Fibroblast of lung (primary cell): ENCODE measurements at regions not wholly inside any gene's neighbourhood (a gene's known extent, or its start where the extent isn't known, plus 50 kb on each side); places are given as distances from the start of the nearest gene placed in this dataset.

Experiments used
- DNase-seq, 2 donors: peaks; one replicate each; pipeline versions ENCODE4 v3.0.0 to v3.0.0-alpha.2; 2010; ENCODE audit warnings: low read depth in 2 of 2
- H2AFZ ChIP-seq: 2 replicates; pipeline ENCODE4 v1.5.1; 2012; ENCODE audit warnings: low read length, control low read depth, inconsistent platforms
- H3K27ac ChIP-seq: 2 replicates; pipeline ENCODE4 v1.5.1; 2011; ENCODE audit warnings: low read length, control low read depth; ENCODE audit not compliant: insufficient read depth
- H3K27me3 ChIP-seq: 2 replicates; pipeline ENCODE4 v1.5.1; 2011; ENCODE audit warnings: mild to moderate bottlenecking, low read length; ENCODE audit not compliant: control insufficient read depth, insufficient read depth
- H3K36me3 ChIP-seq: 2 replicates; pipeline ENCODE4 v1.5.1; 2011; ENCODE audit warnings: low read length; ENCODE audit not compliant: control insufficient read depth, insufficient read depth
- H3K4me1 ChIP-seq: 2 replicates; pipeline ENCODE4 v1.5.1; 2011; ENCODE audit warnings: low read length; ENCODE audit not compliant: control insufficient read depth, insufficient read depth; ENCODE audit errors: extremely low read depth
- H3K4me2 ChIP-seq: 2 replicates; pipeline ENCODE4 v1.5.1; 2011; ENCODE audit warnings: low read length, control low read depth; ENCODE audit not compliant: insufficient read depth; ENCODE audit errors: extremely low read depth
- H3K4me3 ChIP-seq, 4 experiments: fragments of 200-600 bp in 1 of 4; sonication (generic) in 1 of 4; replicated peaks in 1 of 4; 2 replicates each; pipeline ENCODE4 v1.5.1; 2011 to 2016; ENCODE audit warnings: low read length in 4 of 4, low read depth in 3 of 4, mild to moderate bottlenecking in 3 of 4, control low read depth in 2 of 4, inconsistent platforms in 1 of 4, mixed read lengths in 1 of 4; ENCODE audit not compliant: insufficient read depth in 1 of 4; ENCODE audit errors: control extremely low read depth in 1 of 4
- H3K79me2 ChIP-seq: 2 replicates; pipeline ENCODE4 v1.5.1; 2012; ENCODE audit warnings: mild to moderate bottlenecking, low read length, inconsistent platforms; ENCODE audit not compliant: control insufficient read depth, insufficient read depth
- H3K9ac ChIP-seq: 2 replicates; pipeline ENCODE4 v1.5.1; 2011; ENCODE audit warnings: mild to moderate bottlenecking, low read length, control low read depth; ENCODE audit not compliant: insufficient read depth
- H3K9me3 ChIP-seq: 2 replicates; pipeline ENCODE4 v1.5.1; 2012; ENCODE audit warnings: low read depth, low read length; ENCODE audit not compliant: control insufficient read depth, insufficient read depth
- H4K20me1 ChIP-seq: 2 replicates; pipeline ENCODE4 v1.5.1; 2011; ENCODE audit warnings: low read length; ENCODE audit not compliant: control insufficient read depth, insufficient read depth; ENCODE audit errors: extremely low read depth
- CTCF ChIP-seq, 2 donors: IDR thresholded peaks in 1 of 2; conservative IDR thresholded peaks in 1 of 2; 1 replicate in 1 of 2; 2 replicates in 1 of 2; pipeline ENCODE4 v1.5.1; 2011 to 2012; ENCODE audit warnings: low read length in 2 of 2, control low read depth in 1 of 2, inconsistent platforms in 1 of 2, low read depth in 1 of 2, mild to moderate bottlenecking in 1 of 2
- EZH2 ChIP-seq: IDR thresholded peaks from 2 replicates; pipeline ENCODE4 v1.5.1; 2012; ENCODE audit warnings: low read length, control low read depth, mild to moderate bottlenecking; ENCODE audit errors: missing control alignments

- no peaks in the 10 kb centered on the region for H3K9me3 ChIP-seq
- H3K36me3 ChIP-seq: no peaks in the 10 kb centered on the region
- H4K20me1 ChIP-seq: no peaks in the 10 kb centered on the region
- H2AFZ ChIP-seq: no peak overlapping the region
- no peak overlapping the region for H3K9ac ChIP-seq
- DNase-seq: no peak
- no peak overlapping the region for H3K27ac ChIP-seq
- H3K4me2 ChIP-seq: no peak overlapping the region
- H3K4me3 ChIP-seq: no peak overlapping the region
- TF ChIP-seq CTCF (conservative IDR thresholded peaks at IDR 0.05 in 1 of 2, IDR thresholded peaks at IDR 0.05 in 1 of 2; ENCODE audit: low read depth in 1 of 2, low read length in 2 of 2) (no peak), EZH2 (no peak)
- H3K4me1 ChIP-seq: no peaks in the 10 kb centered on the region
- no peaks in the 10 kb centered on the region for H3K27me3 ChIP-seq
- H3K79me2 ChIP-seq: no peaks in the 10 kb centered on the region
Measured at GRCh38 chr11:91823252-91823830, 401.3 kb upstream of the FAT3 start.

- Histone ChIP-seq H3K4me2 (no peak overlapping the region), H4K20me1 (no peaks in the 10 kb centered on the region), H3K4me3 (no peak overlapping the region), H3K9me3 (no peaks in the 10 kb centered on the region), H3K79me2 (no peaks in the 10 kb centered on the region), H3K27me3 (no peaks in the 10 kb centered on the region), H3K36me3 (no peaks in the 10 kb centered on the region), H3K4me1 (no peaks in the 10 kb centered on the region), H3K9ac (no peak overlapping the region), H2AFZ (no peak overlapping the region), H3K27ac (no peak overlapping the region)
- no peak for TF ChIP-seq EZH2
- TF ChIP-seq CTCF (conservative IDR thresholded peaks at IDR 0.05 in 1 of 2, IDR thresholded peaks at IDR 0.05 in 1 of 2; ENCODE audit: low read depth in 1 of 2, low read length in 2 of 2): no peak
- DNase-seq: no peak
Measured at GRCh38 chr11:91822805-91823204, 401.8 kb upstream of the FAT3 start.

GRCh38 chr11:91820709-91821108, 403.9 kb upstream of the FAT3 start:
- TF ChIP-seq EZH2 (no peak), CTCF (conservative IDR thresholded peaks at IDR 0.05 in 1 of 2, IDR thresholded peaks at IDR 0.05 in 1 of 2; ENCODE audit: low read depth in 1 of 2, low read length in 2 of 2) (no peak)
- no peaks in the 10 kb centered on the region for H3K9me3 ChIP-seq

More at GRCh38 chr11:91820709-91821108, 403.9 kb upstream of the FAT3 start:
- Histone ChIP-seq H3K36me3 (no peaks in the 10 kb centered on the region), H4K20me1 (no peaks in the 10 kb centered on the region), H3K4me2 (no peak overlapping the region), H3K4me1 (no peaks in the 10 kb centered on the region), H3K79me2 (no peaks in the 10 kb centered on the region), H3K4me3 (no peak overlapping the region), H3K27me3 (no peaks in the 10 kb centered on the region), H3K9ac (no peak overlapping the region), H2AFZ (no peak overlapping the region), H3K27ac (no peak overlapping the region)
- DNase-seq: no peak
